T1000 (cell line): ENCODE measurements at regions not wholly inside any gene's neighbourhood (a gene's known extent, or its start where the extent isn't known, plus 50 kb on each side); places are given as distances from the start of the nearest gene placed in this dataset.

Experiments used
- DNase-seq: peaks from one replicate; lab custom pipeline; 2025; ENCODE audit warnings: mixed read lengths; lab: John Stamatoyannopoulos, UW

DNA sequence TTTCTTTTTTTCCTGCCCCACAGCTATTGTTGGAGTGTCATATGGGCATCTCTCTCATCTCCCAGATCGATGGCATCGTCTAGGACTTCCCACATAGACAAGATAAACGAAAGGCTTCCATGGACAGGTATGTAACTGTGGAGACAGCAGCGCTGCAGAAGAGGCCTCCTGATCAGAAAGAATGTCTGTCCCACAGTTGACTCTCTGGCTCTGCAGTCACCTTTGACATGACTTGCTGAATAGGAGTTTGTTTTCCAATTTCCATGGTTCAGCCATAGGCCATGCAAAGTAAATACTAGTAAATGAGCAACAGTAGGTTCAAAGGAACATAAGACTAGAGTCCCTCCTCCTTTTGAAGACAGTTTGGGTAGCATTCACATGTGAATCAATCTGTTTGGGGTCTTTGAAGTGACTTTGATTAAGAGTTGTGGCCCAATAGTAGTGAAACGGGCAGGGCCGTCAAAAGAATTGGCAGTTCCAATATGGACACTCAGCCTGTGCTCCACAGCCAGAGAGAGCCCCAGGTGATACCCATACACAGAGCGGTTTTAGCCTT, 134.7 kb upstream of the IFNGR1 start:
- no peak for DNase-seq

DNA sequence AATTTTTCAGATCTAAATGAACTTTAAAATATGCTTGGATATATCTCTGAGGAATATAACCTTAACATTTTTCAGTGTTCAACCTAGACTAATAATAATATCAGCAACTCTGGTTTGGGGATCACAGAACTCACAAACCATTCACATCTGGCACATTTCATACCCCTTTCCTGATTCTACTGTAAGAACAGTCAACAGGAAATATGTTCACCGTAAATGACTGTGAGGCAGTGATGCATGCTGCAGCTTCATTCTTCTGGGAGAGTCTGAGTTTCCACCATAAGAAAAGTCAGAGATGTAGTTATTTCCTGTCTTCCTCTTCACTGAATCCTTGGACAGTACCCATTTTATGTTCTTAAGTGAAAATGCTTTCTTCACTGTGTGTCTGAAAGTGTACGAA, 134.2 kb upstream of the IFNGR1 start:
- no peak for DNase-seq

DNA sequence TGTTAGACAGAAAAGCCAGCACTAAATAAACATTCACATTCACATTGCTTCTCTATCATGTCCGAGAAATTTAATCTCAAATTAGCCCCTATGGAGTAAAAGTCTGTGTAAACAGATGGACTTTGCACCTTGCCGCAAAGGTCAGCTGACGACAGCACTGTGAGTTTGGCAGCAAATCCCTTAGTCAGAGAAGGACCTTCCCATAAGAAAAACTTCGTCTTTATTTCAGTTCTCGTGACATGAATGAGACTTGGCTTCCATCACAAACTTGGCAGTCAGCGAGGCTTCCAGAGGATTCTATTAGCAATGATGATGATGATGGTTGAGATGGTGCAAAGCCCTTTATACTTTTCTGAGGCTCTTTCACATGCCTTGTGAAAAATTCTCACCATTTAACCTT, 133.7 kb upstream of the IFNGR1 start:
- DNase-seq = no peak

DNA sequence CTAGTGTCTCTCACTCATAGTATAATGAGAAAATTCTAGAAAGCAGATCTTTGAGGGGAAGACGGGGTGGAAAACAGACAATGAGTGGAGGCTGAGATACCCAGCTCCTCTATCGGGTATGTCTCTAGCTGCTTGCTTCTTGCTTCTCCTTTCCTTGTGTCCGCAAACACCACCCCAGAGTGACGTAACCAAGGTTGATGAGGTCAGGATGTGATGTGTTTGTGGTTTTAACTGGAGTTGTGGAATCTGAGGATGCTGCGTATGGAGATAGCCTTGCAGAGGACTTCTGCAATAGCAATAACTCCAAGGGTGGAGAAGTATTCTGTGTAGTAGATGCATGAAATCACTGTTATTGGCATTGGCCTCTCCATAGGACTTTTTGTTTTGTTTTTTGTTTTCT, 132.7 kb upstream of the IFNGR1 start:
- DNase-seq = no peak

DNA sequence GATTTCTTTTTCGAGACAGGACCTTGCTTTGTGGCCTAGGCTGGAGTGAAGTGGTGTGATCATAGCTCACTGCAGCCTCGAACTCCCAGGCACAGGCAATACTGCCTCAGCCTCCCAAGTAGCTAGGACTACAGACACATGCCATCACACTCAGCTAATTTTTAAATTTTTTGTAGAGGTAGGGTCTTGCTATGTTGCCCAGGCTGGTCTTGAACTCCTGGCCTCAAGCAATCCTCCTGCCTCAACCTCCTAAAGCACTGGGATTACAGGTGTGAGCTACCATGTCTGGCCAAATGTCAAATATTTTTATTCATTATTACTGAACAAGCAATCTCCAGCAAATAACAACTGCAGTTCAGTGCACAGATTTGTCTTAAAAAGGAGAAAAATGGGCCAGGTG, 131.7 kb upstream of the IFNGR1 start:
- DNase-seq = no peak

DNA sequence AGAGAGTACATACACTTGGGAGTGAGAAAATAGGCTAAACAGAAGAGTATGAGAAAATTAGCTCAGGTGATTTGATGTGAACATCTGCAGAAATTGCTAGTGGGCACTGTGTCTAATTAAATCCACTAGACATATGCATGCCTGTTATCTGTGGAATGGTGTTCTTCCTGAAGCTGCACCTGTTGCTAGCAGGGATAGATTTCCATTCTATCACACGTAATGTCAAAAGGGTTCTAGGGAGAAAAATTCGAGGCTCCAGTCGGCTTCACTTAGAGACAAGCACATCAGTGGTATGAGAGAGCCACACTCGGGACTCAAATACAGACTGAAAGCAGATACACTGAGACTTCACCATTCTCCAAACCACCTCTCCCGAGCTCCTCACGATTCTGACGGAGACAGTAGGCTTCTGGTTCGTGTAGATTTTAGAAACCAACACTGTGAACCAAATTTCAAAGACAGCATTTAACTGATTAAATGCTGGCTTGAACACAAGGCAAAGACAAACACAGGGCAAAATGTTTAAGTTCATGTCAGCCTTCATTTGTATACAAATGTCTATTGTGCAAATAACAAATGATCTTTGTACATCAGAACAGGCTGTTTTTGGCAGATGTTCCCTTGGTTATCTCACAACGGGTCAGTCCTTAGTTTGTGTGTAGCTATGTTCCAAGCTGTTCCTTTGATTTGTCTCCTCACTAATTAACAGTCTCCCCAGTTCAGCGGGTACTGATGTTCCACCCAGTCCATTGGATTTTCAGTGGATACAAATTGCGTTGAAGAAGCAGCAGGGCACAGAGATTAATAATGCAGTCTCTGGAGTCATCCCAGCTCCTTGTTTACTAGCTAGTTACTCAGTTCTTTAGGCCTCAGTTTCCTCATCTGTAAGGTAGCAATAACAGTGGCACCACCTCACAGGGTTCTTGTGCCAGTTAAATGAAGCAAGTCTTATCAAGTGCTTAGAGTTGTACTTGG, 131.0 kb upstream of the IFNGR1 start:
- no peak for DNase-seq

DNA sequence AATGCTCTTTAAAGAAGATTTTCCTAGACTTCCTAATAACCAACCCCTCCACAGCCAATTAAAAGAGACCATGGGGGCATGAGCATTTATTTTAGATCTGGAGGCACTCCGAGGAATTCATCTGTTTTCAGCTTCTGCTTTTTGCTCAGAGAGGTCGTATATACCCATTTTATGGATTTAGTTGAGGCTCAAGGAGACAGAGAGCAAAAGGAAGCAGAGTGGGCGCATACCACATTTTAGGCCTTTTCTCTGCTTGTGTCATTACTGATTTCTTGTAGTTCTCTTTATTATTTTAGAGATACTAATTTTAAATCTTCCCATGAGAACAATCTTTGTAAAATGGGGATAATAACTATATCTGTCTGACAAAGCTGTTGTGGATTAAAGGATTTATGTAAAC, 129.6 kb upstream of the IFNGR1 start:
- no peak for DNase-seq

DNA sequence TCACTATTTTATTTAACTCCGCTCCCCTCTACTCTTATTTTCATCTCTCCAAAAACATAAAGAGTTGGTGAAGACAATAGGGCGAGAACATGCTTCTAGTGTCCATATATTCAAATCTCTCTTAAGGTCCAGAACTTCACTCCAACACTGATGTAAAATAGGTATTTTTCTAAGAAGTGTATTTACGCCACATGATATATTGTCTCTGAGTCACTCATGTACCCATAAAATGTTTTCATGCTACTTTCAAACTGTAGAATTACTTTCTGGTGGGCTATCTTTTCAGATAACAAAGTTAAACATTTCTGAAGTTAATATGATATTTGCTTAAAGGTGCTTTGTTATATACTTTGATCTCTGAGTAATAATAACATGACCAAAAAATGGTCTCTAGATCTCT, 124.1 kb upstream of the IFNGR1 start:
- no peak for DNase-seq

DNA sequence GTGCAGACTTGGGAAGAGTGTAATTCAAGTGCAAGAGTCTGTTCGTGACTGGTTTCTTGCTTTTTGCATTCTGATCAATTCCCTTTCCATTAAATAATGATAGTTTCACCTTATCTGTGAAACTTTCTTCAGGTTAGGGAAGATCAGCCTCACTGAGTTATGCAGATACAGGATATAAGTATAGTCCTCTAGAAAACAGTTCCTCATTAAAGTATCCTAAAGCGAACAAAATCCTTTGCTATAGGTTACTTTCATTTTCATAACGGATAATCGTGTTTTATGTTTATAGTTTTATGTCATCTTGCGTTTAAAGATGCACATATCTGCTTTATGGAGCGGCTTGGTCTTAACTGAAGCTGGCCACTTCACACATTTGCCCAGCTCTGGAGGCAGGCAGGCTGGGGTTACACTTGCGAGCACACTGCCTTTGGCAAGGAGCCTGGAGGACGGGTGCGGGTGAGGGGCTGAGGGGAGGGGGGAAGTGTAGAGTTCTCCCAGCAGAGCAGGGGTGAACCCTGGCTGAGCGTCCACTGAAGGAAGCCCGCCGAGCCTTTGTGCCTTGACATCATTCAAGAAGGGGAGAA, 123.5 kb upstream of the IFNGR1 start:
- DNase-seq = no peak

DNA sequence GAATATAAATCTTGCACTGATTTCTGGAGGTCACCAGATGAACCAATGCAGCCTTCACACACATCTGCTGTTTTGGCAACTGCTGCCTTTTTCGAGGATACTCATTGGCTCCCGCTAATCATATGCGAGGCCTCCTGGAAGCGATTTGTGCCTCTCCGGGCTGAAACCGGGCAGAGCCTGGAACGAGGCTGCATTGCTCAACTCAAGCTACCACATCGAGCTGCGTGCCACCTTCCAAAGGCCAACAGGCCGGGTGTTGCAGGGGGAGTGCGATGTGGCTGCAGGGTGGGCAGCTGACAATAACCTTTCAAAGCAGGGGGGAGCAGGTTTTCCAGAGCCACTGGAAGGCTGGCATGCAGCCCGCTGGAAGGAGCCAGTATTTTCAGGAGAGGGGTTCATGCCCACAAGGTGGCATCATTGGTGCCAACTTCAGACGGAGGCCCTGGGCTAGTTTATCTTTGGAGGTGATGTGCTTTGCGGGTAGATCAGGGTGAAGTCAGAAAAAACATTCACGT, 122.6 kb upstream of the IFNGR1 start:
- DNase-seq = no peak

DNA sequence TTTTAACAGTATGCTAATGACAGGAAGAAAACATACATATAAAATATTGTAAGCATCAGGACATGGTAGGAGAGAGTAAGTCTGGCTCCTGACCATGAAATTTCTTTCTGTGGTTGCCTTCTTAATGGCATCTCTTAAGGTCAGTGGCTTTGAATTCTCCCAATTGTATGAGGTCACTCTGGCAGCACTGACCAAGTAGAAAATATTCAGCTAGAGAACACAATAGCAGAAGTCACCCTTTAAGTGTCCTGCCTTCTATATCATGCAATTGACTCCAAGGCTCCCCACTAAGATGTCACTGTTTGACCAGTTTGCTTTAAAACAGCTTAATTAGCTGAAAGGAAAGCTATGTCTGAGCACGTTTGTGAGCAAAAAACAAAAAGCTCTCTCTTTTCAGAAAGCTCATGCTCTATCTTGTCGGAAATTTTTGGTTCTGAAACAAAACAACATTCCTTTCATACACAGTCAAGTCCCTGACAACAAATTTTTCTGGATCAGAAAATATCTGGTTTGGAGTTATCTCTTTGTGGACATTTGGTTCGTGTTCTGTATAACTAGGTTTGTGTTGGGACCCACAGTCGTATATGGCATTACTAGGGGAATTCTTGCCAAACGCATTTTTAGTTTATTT, 120.9 kb upstream of the IFNGR1 start:
- DNase-seq = no peak

DNA sequence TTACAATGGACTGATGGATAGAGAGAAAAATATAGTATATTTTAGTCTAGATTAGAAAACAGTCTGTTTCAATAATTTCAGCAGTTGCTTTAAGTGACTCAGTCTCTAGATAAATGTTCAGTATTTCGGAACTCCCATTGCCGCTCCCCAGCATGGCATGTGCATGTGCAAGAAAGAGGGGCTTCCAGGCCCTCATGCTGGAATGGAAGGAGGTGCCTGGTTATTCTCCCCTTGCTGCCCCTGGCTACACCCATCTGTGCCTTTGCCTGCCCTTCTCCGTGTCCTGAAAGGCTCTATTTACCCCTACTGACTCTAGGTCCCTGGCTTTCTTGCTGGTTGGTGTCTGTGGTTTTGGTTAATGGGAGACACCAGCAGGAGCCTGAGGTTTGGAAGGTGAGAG, 115.7 kb upstream of the IFNGR1 start:
- DNase-seq = no peak

DNA sequence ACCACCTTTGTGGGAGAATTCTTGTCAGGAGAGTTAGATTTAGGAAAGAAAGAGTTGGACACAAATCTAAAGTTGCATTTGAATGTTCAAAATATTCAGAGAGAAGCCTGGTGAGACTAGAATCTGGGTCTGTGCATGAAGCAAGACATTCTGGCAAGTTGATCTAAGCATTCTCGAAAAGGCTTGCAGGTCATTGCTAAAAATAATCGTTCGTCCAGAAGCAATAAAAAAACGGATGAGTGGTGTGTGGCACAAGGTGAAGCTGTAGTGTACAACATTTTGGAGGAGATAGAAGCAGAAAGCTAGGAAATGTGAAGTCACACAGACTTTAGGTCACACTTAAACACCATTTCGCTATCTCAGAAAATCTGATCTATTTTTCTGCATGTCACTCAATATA, 114.9 kb upstream of the IFNGR1 start:
- DNase-seq = no peak

DNA sequence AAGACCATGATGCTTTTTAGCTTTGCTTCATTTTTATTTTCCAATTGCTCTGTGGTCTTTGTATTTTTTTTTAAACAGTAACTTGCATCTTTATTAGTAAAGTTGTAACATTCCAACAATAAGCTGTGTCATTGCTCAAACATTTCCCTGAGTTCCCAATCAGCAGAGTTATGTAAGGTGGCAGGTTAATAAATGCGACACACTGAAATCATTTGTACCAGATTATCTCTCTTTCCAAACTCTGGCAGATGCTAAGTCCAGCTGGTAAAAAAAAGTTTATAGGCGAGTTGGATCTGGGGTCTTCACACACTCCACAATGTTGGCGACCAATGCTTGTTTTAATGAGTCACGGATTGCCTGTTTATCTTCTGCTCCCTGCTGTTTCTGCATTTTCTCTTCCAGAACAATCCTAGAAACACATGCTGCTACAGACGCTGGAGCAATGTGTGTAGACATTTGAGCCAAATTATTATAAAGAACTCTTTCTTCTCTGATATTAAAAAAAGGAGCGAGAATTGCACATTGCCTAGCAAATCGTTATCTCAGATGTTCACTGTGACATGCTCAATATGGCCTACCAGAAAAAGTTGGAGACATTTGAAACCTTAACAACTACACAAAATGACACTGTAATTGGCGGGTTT, 113.6 kb upstream of the IFNGR1 start:
- DNase-seq = no peak

DNA sequence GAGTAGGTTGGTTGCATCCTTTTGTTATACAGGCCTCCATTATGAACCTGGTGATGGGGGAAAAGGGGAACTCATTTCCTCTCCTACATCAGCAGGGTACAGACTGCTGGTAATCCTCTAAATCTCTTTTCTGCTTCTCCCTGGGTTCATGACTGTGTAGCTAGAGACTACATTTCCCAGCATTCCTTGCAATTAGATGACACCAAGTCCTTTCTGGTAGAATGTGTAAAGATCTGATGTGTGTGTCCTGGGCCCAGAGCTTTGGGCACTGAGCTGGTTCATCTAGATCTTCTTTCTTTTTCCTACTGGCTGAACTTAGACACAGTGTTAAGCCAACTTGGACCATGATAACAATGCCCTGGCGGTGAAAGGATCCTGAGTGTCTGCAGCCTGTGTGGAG, 104.7 kb upstream of the IFNGR1 start:
- no peak for DNase-seq

DNA sequence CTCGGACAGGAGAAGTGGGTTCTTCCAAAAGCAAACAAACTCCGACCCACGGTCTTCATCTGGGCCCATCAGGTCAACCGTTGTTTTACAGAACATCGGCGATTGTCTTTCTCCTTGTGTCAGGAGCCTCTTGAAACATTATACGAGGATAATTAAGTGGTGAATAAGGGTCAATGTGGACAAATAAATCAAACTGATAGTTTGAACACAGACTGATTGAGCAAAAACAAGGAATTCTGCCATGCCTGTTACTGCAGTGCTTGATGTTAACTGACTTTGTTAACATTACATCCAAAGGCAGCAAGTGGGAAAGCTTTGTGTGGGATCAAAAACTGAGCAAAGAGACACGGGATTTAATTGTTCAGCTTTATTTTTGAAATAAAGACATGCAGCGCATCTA, 101.1 kb upstream of the IFNGR1 start:
- no peak for DNase-seq

DNA sequence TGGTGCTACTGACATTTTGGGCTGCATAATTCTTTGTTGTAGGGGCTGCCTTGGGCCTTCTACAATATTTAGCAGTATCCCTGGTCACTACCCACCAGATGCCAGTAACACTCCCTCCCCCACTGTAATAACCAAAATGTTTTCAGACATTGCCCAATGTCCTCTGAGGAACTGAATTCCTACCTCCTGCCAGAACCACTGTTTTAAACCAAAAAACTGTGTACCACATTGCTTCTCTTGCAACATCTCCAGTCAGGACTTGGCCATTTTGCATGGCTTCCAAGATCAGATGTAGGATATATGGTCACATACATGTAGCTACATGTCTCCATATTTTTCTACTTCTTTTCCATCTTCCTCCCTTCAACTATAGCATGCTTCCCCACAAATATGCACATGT, 97.4 kb upstream of the IFNGR1 start:
- DNase-seq = no peak

DNA sequence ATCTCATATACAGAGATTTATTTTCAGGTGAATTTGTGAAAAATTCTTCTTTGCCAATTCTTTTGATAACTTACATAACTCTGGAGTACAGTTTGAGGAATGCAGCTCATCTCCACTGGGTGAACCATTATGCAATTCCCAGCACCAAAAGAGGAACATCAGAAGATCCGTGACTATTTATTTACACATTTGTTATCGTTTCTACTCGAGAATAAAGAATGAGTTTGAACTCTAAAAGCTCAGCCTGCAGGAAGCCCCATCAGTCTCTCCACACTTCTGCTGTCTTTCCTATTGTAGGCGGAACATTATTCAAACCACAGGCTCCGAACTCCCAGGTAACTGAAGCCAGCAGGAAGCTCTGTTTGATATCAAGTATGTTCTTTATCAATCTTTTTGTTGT, 95.9 kb upstream of the IFNGR1 start:
- no peak for DNase-seq

DNA sequence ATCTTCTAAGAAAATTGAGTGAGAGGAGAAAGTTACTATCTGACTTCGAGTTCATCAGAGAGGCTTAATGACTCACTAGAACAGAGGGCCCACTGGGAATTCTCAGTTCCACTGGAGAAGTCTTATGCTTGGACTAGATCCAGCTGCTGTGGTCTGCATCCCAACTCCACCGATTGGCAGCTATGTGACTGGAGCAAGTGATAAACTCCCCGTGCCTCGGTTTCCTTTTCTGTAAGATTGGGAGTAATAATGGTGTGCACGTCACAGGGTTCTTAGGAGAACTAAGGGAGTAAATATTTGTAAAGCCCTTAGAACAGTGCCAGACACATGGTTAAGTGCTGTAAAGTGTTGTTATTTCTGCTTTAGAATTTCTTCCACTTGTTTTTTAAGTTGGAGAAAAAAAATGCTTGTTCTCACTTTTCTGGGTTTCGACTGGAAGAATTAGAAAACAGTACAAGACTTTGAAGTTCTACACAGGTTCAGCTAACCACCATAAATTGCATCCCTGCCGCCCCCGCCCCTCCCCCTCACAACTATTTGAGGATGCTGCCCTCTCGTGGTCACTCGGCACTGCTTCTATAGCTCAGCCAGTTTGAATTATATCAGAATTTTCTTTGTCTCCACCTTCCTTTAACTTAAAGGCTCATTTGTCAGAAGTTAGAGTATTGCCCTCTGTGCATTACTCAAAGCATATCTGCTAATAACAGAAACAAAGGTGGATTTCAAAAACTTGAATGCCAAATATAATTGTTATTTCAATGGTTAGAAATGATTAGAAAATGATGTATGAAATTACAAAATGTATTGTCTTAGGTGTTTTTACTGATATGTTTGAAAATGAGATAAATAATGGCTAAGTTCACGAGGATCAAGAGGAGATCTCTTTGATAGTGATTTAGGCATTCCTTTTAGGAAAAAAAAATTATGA, 95.0 kb upstream of the IFNGR1 start:
- DNase-seq = peak; percentile 62

DNA sequence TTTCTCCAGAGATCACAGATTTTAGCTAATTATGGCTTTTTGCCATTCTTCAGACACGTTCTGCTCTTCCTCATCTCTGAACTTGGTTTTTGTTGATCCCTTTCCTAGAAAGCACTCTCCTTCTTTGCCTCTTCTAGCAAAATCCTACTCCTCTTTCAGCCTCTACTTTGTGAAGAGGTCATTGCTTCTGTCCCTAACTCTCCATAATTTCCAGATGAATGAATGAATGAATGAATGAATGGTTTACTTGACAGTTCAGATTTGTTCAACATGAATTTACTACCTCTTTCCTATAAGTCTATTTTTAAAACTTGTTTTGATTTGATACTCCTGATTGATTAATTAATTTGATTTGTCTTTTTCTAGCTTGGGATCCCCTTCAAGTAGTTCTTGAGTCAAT, 94.0 kb upstream of the IFNGR1 start:
- DNase-seq = no peak

DNA sequence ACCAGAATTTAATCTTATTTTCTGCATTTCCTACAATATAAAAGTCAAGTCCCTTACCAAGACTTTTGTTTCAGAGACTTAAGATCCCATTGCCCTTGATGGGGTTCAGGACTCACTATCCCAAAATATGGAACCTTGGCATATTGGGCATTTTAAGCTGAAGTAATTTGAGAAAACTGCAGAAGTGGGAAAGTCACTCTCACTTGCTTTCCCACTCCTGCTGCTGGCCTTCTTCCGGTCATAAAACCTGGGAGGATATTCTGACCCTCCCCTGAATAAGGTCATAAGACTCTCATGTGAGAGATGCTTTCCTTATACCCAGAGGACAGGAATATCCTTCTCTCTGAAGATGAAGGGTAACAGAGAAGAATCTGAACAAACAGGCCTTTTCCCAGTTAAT, 92.8 kb upstream of the IFNGR1 start:
- no peak for DNase-seq
